Activated CD4-positive, alpha-beta T cell treated with anti-CD3 and anti-CD28 coated beads, Interleukin-2, amount 50 U/mL, for 24 hours (primary cell): ENCODE measurements at regions not wholly inside any gene's neighbourhood (a gene's known extent, or its start where the extent isn't known, plus 50 kb on each side); places are given as distances from the start of the nearest gene placed in this dataset.
"Not testable (repeated sequence)": the region's sequence is repeated elsewhere in the genome, so short reads cannot be mapped to it uniquely, and the experiment has no call there.

Source experiments
- DNase-seq, 2 donors: peaks; one replicate each; pipeline ENCODE4 v3.0.0-alpha.2; 2020; ENCODE audit warnings: low read depth in 1 of 2, low spot score in 1 of 2

- no peak for DNase-seq
Measured at GRCh38 chr13:50446611-50447010, 396.9 kb downstream of the DLEU7 start.

DNA sequence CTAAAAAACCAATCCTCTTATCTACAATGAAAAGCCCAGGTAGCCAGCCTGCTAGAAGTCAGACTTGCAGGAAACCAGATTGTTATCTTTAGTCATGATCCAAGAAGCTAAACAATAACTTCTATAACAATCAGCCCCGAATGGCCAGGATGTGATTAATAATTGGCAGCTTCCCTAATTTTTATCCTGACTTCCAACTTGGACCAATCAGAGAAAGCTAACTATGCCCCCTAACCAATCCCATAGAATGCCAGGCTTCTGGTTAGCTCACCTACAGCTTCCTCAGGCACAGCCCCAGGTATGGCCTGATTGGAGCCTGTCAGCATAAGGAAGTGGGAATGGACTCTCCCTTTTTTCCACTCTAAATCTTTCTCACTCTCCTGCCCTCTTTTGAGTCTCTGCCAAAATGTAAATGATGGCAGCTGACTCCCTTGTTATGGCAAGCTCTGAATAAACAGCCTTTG is 394.9 kb downstream of the DLEU7 start:
- no peak for DNase-seq

DNA sequence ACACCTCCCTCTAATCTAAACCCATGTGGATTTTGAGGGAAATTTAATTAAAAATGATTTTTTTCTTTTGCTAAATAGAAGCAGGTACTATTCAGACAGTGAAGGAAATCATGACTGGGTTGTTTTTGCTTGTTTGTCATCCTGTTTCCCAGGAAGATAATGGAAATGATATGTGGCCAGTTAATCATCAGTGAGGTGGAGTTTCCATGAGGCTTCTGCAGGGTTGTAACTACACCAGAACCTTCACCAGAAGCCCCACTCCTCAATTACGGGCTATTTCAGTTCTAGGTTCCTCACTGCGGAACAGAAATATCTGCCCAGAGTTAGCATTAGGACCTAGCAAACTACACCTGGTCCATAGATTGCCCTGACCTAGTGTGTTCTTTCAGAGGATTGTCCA is 394.0 kb downstream of the DLEU7 start:
- DNase-seq = peak in 1 of 2 donors; percentile 14

DNA sequence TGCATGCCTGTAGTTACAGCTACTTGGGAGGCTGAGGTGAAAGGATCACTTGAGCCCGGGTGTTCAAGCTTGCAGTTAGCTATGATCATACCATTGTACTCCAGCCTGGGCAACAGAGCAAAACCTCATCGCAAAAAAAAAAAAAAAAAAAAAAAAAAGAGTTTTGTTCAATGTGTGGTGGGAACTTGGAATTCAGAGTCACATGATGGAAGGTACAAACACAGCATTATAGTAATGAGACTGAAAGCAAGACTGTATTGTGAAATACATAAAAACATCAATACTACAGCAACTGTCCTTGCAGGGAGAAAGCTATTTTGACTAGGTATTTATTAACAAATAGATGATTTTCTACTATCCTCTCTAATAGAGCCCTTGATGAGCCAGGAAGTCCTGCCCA is 393.2 kb downstream of the DLEU7 start:
- DNase-seq = no peak

- no peak for DNase-seq
Measured at GRCh38 chr13:50451609-50452008, 391.9 kb downstream of the DLEU7 start.

GRCh38 chr13:50452028-50452427 is 391.5 kb downstream of the DLEU7 start:
- no peak for DNase-seq

- no peak for DNase-seq
Measured at GRCh38 chr13:50452756-50453155, 390.7 kb downstream of the DLEU7 start.

DNA sequence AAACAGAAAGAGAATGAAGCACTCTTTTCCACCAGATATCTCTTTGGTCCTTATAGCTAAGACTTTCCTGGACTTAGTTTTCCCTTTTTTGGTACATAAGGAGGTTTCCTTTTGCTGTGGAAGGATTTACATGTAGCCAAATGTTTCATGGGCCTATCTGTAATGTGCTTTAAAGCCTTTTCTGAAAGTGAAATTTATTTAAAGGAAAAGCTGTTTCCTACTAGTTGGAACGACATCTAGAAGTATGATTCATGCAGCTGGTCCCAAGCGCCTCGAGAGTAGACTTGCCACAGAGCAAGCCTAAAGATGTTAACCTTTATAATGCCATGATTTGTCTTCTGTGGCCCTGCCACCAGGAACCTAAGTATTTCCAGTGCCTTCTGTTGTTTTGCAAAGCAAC is 390.3 kb downstream of the DLEU7 start:
- DNase-seq = no peak

- no peak for DNase-seq
Measured at GRCh38 chr13:50456111-50456510, 387.4 kb downstream of the DLEU7 start.

- no peak for DNase-seq
Measured at GRCh38 chr13:50457415-50458393, 385.8 kb downstream of the DLEU7 start.

GRCh38 chr13:50459046-50459445 is 384.4 kb downstream of the DLEU7 start:
- DNase-seq = no peak

DNA sequence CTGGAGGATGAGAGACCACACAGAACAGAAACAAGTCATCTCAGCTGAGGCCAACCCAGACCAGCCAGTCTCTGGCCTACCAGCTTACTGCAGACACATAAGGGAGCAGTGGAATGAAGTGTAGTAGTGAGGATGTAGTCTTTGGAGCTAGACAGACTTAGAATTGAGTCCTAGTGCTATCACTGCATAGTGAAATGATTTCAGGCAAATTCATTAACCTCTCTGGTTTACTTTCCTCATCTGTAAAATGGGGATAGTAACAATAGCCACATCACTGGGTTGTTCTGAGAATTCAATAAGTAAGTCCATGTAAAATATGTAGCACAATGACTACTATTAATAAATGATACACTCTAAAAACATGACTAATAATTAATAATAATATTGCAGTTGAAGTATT is 383.8 kb downstream of the DLEU7 start:
- DNase-seq = no peak

GRCh38 chr13:50460358-50460757 is 383.1 kb downstream of the DLEU7 start:
- no peak for DNase-seq

GRCh38 chr13:50461189-50461588 is 382.3 kb downstream of the DLEU7 start:
- no peak for DNase-seq

GRCh38 chr13:50463719-50464118 is 379.8 kb downstream of the DLEU7 start:
- no peak for DNase-seq

DNA sequence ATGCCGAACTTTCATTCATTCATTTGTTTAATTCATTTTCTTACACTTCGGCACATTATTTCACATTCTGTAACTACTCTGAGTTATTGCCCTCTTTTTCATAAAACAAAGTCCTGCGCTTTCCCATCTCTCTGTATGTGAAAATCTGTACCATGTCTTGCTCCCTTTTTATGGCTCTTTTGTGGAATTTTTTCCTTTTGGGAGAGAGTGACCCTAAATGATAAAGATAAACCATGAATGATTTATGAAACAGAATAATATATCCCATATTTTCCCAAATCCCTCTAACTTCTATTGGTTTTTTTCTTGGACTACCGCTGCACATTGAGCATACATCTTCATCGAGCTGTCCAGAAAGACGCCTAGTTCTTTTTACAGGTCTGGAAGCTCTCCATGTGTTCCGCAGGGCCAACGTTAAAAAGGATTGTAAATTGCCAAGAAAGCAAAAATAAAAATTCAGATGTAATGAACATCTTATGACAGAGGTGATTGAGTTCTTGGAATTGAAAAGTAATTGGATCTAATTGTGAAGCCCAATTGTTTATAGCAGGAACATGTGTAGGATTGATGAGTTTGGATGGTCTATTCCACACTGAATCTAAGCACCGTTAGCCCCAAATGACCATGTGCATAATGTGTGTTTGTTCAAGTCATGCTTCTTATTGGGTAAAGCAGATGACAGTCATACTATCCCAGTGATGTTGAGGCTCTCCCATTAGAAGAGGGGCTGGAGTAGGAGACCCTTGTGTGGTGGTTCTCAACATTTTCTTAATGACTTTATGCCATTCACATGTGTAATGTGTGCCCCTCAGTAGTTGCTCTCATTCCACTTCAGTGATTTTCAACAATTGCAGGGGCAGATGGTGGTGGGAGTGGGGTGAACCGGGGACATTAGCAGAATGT is 378.9 kb downstream of the DLEU7 start:
- no peak for DNase-seq

DNA sequence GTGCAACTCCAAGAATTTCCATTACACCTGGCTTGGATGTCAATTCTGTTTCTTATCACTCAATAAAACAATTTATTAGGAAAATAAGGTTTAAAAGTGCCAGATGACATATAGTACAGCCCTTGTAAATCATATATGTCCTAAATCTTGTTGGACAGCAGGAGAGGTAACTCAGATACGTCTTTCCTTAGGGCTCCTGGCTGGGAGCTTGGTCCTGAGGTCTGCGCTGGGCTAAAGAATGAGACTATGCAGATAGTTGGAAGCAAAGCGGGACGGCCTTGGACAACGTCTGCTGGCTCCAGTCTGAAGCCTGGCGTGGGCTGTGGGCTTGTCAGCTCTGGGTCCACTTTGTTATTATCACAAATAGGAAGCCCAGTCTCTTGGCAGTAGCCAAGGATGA is 377.0 kb downstream of the DLEU7 start:
- no peak for DNase-seq

- no peak for DNase-seq
Measured at GRCh38 chr13:50467156-50468110, 376.1 kb downstream of the DLEU7 start.

GRCh38 chr13:50468849-50469669 is 374.4 kb downstream of the DLEU7 start:
- no peak for DNase-seq

- not testable (repeated sequence) for DNase-seq
Measured at GRCh38 chr13:50473050-50473449, 370.4 kb downstream of the DLEU7 start.
